ENCODE measurements at regions not wholly inside any gene's neighbourhood (a gene's known extent, or its start where the extent isn't known, plus 50 kb on each side); places are given as distances from the start of the nearest gene placed in this dataset.

DNA sequence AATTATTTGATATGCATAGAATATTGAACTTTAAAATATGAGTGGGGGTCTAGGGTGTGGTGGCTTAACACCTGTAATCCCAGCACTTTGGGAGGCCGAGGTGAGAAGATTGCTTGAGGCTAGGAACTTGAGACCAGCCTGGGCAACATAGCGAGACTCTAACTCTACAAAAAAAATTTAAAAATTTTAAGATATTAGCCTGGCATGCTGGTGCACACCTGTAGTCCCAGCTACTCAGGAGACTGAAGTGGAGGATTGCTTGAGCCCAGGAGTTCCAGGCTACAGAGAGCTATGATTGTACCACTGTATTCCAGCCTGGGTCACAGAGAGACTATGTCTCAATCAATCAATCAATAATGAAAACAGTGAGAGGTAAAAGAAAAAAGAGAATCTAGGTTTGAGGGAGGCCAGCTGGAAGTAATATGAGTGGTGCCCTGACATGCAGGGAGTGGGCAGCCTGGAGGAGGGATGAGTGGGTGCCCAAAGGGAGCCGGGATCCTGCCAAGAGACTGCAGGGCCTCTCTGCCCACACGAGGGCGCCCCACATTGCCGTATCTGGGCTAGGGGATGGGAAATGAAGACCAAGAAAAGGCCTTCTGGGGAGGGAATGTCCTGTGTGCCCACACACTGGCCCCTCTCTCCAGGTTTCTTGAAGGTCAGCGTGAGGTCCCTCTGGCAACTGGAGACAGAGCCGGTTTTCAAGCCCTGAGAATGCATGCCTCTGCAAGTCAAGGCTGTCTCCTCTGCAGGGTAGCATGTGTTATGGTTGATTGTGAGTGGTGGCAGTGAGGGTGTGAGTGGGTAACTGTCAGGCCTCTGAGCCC is 93.9 kb upstream of the PPM1J start:
- H3K9me3 ChIP-seq = no peaks in the 10 kb centered on the region
- no peaks in the 10 kb centered on the region for H3K27me3 ChIP-seq (replicated peaks; ENCODE audit: control insufficient read depth, insufficient read depth, low read length)
- H3K4me3 ChIP-seq (ENCODE audit: low read depth, low read length) = no peak overlapping the region
- intact Hi-C loops (cut with micrococcal nuclease; ENCODE audit: unreplicated experiment) = loop anchor here (1.0 to 10.0 kb wide), 6 partner anchors 23 to 414 kb away; partner anchors contain the start of gene CTTNBP2NL
- CTCF ChIA-PET = interaction anchor here (0.6 to 1.0 kb wide), 2 partner anchors 110 to 264 kb away, joined by 3 read pairs; partner anchors contain the start of gene LRIG2
- H3K4me3 Mint-ChIP-seq (ENCODE audit: unreplicated experiment) = no peak overlapping the region
- H3K4me1 ChIP-seq = peaks cover 54% of the 10 kb centered on the region
- H3K36me3 Mint-ChIP-seq (ENCODE audit: insufficient read depth, unreplicated experiment) = no peaks in the 10 kb centered on the region
- peaks cover 48% of the 10 kb centered on the region for H3K4me1 Mint-ChIP-seq (ENCODE audit: low read depth, unreplicated experiment)
- no peaks in the 10 kb centered on the region for H3K27me3 Mint-ChIP-seq (ENCODE audit: insufficient read depth, unreplicated experiment)
- POLR2A ChIA-PET = no interaction called here
- no peaks in the 10 kb centered on the region for H3K36me3 ChIP-seq (ENCODE audit: control insufficient read depth, insufficient read depth, low read length)
- DNase-seq = peak; percentile 79 to 84
- H3K9me3 Mint-ChIP-seq (ENCODE audit: unreplicated experiment) = no peaks in the 10 kb centered on the region
- H3K27ac Mint-ChIP-seq (ENCODE audit: unreplicated experiment) = peak overlapping the region; percentile 59
- peak; percentile 65 to 77 for TF ChIP-seq CTCF (IDR thresholded peaks at IDR 0.05; ENCODE audit: insufficient read depth in 1 of 2, low read depth in 1 of 2, low read length in 1 of 2, severe bottlenecking in 1 of 2, unreplicated experiment in 1 of 2)
- BruUV-seq (replicated peaks) = no TSS peak

- H3K9me3 Mint-ChIP-seq (ENCODE audit: unreplicated experiment) = no peaks in the 10 kb centered on the region
- no peaks in the 10 kb centered on the region for H3K36me3 Mint-ChIP-seq (ENCODE audit: insufficient read depth, unreplicated experiment)
- peak overlapping the region; percentile 94 for H3K27ac Mint-ChIP-seq (ENCODE audit: unreplicated experiment)
- H3K4me3 ChIP-seq (ENCODE audit: low read depth, low read length) = no peak overlapping the region
- H3K4me1 ChIP-seq = peaks cover 64% of the 10 kb centered on the region
- DNase-seq = no peak
- CTCF ChIA-PET = no interaction called here
- no peak overlapping the region for H3K4me3 Mint-ChIP-seq (ENCODE audit: unreplicated experiment)
- H3K4me1 Mint-ChIP-seq (ENCODE audit: low read depth, unreplicated experiment) = peaks cover 53% of the 10 kb centered on the region
- TF ChIP-seq CTCF (IDR thresholded peaks at IDR 0.05; ENCODE audit: insufficient read depth in 1 of 2, low read depth in 1 of 2, low read length in 1 of 2, severe bottlenecking in 1 of 2, unreplicated experiment in 1 of 2) = no peak
- no peaks in the 10 kb centered on the region for H3K27me3 ChIP-seq (replicated peaks; ENCODE audit: control insufficient read depth, insufficient read depth, low read length)
- POLR2A ChIA-PET = no interaction called here
- H3K27me3 Mint-ChIP-seq (ENCODE audit: insufficient read depth, unreplicated experiment) = no peaks in the 10 kb centered on the region
- intact Hi-C loops (cut with micrococcal nuclease; ENCODE audit: unreplicated experiment) = loop anchor here (2.0 to 10.0 kb wide), 4 partner anchors 43 to 413 kb away; partner anchors contain the start of gene CTTNBP2NL
- BruUV-seq (replicated peaks) = no TSS peak
- no peaks in the 10 kb centered on the region for H3K9me3 ChIP-seq
- H3K36me3 ChIP-seq (ENCODE audit: control insufficient read depth, insufficient read depth, low read length) = no peaks in the 10 kb centered on the region
Observed at GRCh38 chr1:112807999-112808398, 92.9 kb upstream of the PPM1J start.

- Mint-ChIP-seq H3K27me3 (ENCODE audit: insufficient read depth, unreplicated experiment) (no peaks in the 10 kb centered on the region), H3K36me3 (ENCODE audit: insufficient read depth, unreplicated experiment) (no peaks in the 10 kb centered on the region), H3K4me3 (ENCODE audit: unreplicated experiment) (peak overlapping the region; percentile 61), H3K4me1 (ENCODE audit: low read depth, unreplicated experiment) (peaks cover 46% of the 10 kb centered on the region), H3K27ac (ENCODE audit: unreplicated experiment) (peak overlapping the region; percentile 94), H3K9me3 (ENCODE audit: unreplicated experiment) (no peaks in the 10 kb centered on the region)
- no peak for TF ChIP-seq CTCF (IDR thresholded peaks at IDR 0.05; ENCODE audit: insufficient read depth in 1 of 2, low read depth in 1 of 2, low read length in 1 of 2, severe bottlenecking in 1 of 2, unreplicated experiment in 1 of 2)
- H3K4me3 ChIP-seq (ENCODE audit: low read depth, low read length) = no peak overlapping the region
- no TSS peak for BruUV-seq (replicated peaks)
- H3K9me3 ChIP-seq = no peaks in the 10 kb centered on the region
- H3K36me3 ChIP-seq (ENCODE audit: control insufficient read depth, insufficient read depth, low read length) = no peaks in the 10 kb centered on the region
- CTCF ChIA-PET = interaction anchor here (0.6 kb wide), 1 partner anchor 90 kb away, joined by 4 read pairs; no protein-coding TSS in a partner anchor
- H3K27me3 ChIP-seq (replicated peaks; ENCODE audit: control insufficient read depth, insufficient read depth, low read length) = no peaks in the 10 kb centered on the region
- POLR2A ChIA-PET = no interaction called here
- DNase-seq = peak; percentile 77 to 89
- peaks cover 66% of the 10 kb centered on the region for H3K4me1 ChIP-seq
- intact Hi-C loops (cut with micrococcal nuclease; ENCODE audit: unreplicated experiment) = loop anchor here (5.0 to 10.0 kb wide), 2 partner anchors 60 to 412 kb away; partner anchors contain the start of gene CTTNBP2NL
Observed at GRCh38 chr1:112807117-112807516, 92.0 kb upstream of the PPM1J start.

All from Caco-2 (cell line).